ENCODE measurements at regions not wholly inside any gene's neighbourhood (a gene's known extent, or its start where the extent isn't known, plus 50 kb on each side); places are given as distances from the start of the nearest gene placed in this dataset.

DNA sequence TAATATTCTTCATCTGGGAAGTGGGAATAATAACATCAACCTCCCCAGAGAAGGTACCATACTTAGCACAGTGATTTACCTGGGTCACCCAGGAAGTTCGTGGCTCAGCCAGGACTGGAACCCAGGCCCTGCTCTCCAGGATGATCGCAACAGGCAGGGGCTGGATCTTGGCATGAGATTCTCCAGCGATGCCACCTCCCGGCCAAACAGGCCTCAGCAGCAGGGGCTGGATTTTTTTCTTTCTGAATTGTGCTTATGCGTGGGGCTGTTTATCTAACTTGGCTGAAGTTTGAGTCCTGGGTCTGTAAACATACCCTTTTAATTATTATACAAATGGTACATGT, 129.5 kb upstream of the PTPN1 start:
- no peak for DNase-seq

DNA sequence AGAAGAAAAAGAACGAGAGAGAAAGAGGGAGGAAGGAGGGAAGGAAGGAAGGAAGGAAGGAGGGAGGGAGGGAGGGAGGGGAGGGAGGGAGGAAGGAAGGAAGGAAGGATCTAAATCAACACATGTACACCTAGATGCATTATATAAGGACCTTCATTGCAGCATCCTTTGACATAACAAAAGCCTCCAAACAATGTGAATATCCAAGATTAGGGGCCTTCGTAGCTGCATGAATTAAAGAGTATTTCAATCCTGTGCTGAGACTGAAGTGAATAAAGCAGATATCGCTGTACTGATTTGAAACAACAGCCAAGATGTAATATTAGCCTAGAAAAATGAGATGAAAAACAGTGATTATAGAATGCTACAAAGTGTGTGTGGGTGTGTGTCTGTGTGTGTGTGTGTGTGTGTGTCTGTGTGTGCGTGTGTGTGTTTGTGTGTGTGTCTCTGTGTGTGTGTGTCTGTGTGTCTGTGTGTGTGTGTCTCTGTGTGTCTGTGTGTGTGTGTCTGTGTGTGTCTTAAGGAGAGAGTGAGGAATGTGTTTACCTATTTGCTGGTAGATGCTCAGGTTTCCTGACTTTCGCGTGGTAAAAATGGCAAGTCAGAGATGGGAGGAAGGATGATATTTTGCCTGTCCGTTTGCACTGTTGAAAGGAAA, 129.0 kb upstream of the PTPN1 start:
- DNase-seq: no peak

GRCh38 chr20:50381771-50382593, 128.2 kb upstream of the PTPN1 start:
- DNase-seq: peak; percentile 6

DNA sequence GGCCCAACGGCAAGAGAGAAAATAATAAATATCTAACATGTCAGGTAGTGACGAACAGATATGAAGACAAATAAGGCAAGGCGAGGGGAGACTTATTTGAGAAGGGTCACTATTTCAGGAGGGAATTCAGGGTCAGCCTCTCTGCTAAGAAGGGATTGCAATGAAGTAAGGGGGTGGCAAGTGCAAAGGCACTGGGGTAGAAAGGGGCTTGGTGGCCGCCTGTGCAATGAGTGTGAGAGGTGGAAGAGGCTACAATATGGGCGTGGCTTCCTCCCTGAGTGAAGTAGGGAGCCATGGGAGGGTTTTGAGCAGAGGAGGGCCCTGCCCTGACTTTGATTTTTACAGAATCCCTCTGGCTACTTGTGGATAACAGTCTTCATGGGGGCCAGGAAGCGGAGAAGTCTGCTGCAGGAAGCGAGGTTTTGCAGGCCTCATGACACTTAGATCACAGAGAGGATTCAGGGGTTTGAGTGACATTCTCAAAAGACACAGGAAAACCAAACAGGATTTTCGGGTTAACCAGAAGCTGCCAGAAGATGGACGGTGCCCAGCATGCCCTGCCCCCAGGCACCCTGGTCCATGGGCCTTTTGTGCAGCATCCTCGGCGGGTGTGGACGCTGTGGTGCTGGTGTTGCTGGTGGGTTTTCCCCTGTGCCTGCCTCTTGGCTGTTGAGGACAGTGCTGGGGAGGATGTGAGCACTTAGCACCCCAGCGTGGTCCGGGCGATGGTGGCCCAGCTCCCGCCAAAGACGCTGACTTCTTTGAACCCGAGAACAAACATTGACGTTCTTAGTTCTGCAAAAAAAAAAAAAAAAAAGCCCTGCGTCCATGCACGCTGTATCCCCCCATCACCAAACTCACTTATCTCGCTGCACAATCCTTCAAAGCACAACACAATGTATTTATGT, 124.2 kb upstream of the PTPN1 start:
- no peak for DNase-seq

- no peak for DNase-seq
Observed at GRCh38 chr20:50386641-50386960, 123.6 kb upstream of the PTPN1 start.

GRCh38 chr20:50387218-50387995, 122.8 kb upstream of the PTPN1 start:
- DNase-seq: no peak

- no peak for DNase-seq
Observed at GRCh38 chr20:50387996-50388332, 122.2 kb upstream of the PTPN1 start.

DNA sequence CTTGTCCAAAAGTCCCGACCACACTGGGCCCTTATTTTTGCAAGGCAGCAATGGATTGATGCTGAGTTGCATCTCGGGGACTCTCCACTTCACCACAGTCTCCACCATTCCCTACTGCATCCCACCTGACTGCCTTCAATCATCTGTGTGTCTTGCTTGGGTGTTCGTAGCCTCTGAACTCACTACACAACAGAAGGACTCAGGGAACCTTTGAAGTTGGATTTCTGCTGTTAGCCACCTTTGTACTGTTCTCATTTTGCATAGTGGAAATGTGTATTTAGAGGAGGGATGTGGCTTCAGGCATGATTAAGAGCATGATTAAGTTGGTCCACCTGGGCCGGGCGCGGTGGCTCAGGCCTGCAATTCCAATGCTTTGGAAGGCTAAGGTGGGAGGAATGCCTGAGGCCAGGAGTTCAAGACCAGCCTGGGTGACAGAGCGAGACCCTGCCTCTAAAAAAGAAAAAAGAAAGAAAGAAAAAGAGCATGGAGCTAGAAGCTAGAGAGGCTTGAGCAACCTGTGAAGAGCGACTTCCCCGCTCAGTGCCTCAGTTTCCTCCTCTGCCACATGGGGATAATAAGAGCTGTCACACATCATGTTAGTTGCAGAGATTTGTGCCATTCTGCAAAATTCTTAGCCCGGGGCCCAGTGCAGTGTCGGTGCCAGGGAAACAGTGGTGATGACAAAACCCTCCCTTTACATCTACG, 121.3 kb upstream of the PTPN1 start:
- DNase-seq: no peak

DNA sequence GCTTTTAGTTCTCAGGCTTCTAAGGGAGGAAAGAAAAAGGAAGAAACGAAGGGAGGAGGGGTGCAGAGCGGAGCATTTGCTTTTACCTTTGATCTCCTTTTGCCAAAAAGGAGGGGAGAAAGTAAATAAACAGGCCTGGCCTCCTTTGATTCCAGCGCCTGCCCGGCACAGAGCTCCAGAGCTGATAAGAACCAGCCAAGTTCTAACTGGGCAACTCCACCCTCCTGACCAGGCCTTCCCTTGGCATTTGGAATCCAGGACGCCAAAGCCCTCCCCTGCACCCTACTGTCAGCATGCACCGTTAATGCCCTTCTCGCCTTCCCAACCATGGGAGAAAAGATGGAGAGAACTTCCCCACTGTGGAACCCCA, 120.8 kb upstream of the PTPN1 start:
- no peak for DNase-seq

DNA sequence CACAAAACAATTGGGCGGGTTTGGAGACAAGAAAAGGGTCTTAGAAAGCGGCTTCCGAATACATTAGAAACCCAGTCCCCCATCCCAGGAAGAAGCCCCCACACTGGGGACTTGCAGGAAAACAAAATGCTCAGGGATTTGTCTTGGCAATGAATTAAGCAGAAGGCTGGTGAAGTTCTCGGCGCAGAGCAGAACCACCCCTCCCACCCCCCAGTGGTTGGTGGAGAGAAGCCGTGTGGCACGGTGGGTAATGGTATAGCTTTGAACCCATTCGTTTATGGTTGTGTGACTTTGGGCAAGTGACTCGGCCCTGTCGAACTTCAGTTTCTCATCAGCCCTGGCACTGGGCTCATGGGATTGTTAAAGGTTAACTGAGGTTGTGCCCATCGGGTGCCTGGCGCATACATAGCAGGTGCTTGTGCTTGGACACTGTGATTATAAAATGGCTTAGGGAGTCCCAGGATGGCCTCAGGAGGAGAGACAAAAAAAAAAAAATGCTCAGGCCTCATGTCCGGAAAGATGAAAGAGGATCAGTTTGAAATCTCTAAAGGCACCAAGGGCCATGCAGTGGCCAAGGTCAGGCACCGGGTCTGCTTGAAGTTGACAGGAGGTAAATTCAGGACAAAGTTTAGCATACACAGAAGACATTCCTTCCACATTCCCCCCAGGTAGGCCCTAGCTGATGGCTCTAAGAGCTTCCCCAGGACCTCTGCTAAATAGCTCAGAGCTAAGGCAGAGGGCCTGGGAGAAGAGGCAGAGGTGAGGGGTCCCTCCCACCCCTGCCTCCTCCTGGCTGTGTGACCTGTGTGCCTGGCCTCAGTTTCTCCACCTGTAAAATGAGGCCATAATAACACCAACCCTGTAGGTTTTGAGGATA, 120.1 kb upstream of the PTPN1 start:
- no peak for DNase-seq

DNA sequence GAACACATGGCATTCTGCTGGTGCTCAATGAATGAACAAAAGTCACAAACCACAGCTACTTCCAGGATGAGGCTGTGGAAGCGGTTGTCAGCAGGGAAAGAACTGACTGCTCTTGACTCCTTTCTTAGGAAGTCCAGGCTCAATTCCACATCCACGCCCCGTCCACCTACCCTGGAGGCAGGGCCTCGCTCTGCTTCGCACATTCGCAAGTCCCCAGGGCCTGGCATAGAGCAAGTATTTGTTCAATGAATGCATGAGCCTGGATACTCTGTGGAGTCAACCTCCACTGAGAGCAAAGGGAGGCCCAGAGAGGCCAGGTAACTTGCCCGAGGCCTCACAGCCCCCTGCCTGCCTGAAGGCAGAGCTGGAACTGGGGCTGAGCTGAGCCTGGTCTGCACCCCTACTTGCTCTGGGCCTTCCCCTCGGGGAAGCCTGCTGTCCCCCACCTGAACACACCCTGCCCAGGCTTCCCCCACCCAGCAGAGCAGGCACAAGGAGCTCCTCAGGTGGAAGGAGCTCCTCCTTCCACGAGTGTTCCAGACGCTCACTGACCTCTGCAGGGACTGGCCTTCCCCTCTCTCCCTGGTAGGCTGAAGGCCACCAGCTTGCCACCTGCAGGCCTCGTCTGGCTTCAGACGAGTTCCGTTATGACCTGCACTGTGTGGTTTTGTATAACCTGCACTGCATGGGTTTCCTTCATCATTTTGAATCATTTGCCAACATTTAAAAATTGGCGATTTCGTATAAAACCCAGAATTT, 119.3 kb upstream of the PTPN1 start:
- no peak for DNase-seq

GRCh38 chr20:50391444-50392137, 118.6 kb upstream of the PTPN1 start:
- no peak for DNase-seq

- DNase-seq: no peak
Observed at GRCh38 chr20:50392138-50392866, 117.9 kb upstream of the PTPN1 start.

- no peak for DNase-seq
Observed at GRCh38 chr20:50393242-50393641, 116.9 kb upstream of the PTPN1 start.

GRCh38 chr20:50393990-50394561, 116.1 kb upstream of the PTPN1 start:
- no peak for DNase-seq

DNA sequence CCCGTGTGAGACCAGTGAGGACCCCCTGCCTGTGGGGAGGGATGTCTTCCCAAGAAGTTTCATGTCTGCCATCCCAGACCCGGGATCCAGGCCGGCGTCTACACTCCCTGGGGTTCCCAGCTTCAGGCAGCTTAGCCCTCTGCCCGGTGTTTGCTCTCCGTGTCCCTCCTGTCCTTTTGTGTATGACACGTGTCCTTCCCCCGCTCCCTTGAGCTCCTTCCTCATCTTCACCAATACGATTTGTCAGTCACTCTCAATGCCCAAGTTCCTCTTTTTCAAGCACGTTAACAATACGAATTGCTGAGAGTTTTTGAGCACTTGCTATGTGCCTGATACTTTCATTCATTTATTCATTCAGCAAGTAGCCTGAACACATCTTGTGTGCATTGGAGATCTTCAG, 115.6 kb upstream of the PTPN1 start:
- DNase-seq: no peak

DNA sequence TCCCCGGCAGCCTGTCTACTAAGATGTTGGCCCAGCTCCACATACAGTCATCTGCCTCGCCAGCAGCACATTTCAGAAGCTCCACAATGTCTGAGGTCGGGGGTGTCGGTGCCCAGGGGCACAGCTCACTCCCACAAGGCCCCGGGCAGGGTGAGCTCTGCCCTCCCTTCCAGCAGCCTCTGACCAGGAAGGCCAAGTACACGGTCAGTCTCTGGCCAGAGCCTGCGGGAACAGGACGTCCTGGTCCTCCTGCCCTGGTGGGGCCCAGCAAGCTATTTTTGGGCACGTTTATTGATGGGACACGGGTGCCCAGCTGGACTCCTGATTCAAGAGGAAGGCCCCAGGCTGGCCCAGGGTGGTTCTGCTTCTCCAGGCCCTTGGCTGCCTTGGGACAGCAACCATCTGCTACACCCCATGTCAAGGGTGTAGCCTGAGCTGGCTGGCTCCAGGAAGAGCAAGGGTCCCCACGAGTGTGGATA, 114.9 kb upstream of the PTPN1 start:
- no peak for DNase-seq

GRCh38 chr20:50395914-50396488, 114.2 kb upstream of the PTPN1 start:
- no peak for DNase-seq
